ENCODE measurements at regions not wholly inside any gene's neighbourhood (a gene's known extent, or its start where the extent isn't known, plus 50 kb on each side); places are given as distances from the start of the nearest gene placed in this dataset.

DNA sequence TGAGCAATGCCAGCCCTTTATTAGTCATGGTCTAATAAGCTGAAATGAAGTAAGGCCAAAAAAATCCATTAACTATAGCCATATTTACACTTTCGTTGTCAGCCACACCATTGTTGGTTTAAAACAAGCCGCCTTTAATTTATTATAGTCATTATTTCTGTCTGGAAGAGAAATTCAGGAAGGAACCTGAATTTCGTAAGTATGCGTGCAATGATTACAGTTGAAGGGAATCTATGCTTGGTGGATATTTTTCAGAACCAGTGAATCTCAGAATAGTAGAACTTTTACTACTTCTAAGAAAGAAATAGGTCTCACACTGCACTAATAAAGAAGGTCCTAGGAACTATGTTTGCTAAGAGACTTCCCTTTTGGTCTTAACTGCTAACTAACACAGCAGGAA is 59.1 kb downstream of the FAM43A start:
- H3K9me3 ChIP-seq: no peaks in the 10 kb centered on the region
- no peak for TF ChIP-seq POLR2A (IDR thresholded peaks at IDR 0.05)
- TF ChIP-seq, protein P1, sequence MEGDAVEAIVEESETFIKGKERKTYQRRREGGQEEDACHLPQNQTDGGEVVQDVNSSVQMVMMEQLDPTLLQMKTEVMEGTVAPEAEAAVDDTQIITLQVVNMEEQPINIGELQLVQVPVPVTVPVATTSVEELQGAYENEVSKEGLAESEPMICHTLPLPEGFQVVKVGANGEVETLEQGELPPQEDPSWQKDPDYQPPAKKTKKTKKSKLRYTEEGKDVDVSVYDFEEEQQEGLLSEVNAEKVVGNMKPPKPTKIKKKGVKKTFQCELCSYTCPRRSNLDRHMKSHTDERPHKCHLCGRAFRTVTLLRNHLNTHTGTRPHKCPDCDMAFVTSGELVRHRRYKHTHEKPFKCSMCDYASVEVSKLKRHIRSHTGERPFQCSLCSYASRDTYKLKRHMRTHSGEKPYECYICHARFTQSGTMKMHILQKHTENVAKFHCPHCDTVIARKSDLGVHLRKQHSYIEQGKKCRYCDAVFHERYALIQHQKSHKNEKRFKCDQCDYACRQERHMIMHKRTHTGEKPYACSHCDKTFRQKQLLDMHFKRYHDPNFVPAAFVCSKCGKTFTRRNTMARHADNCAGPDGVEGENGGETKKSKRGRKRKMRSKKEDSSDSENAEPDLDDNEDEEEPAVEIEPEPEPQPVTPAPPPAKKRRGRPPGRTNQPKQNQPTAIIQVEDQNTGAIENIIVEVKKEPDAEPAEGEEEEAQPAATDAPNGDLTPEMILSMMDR (IDR thresholded peaks at IDR 0.05): no peak
- DNase-seq: no peak
- H3K27me3 ChIP-seq: no peaks in the 10 kb centered on the region
- peaks cover 3% of the 10 kb centered on the region for H3K4me1 ChIP-seq
- WGBS, 2 donors: 84 to 93% methylated on average over 4 of the region's 4 CpGs
- H3K27ac ChIP-seq: no peak overlapping the region
- H3K36me3 ChIP-seq (ENCODE audit: low read depth, missing control alignments): no peaks in the 10 kb centered on the region
- intact Hi-C loops (cut with DNase I; ENCODE audit: low total_unique reads): no loop called here
- no peak overlapping the region for H3K4me3 ChIP-seq

DNA sequence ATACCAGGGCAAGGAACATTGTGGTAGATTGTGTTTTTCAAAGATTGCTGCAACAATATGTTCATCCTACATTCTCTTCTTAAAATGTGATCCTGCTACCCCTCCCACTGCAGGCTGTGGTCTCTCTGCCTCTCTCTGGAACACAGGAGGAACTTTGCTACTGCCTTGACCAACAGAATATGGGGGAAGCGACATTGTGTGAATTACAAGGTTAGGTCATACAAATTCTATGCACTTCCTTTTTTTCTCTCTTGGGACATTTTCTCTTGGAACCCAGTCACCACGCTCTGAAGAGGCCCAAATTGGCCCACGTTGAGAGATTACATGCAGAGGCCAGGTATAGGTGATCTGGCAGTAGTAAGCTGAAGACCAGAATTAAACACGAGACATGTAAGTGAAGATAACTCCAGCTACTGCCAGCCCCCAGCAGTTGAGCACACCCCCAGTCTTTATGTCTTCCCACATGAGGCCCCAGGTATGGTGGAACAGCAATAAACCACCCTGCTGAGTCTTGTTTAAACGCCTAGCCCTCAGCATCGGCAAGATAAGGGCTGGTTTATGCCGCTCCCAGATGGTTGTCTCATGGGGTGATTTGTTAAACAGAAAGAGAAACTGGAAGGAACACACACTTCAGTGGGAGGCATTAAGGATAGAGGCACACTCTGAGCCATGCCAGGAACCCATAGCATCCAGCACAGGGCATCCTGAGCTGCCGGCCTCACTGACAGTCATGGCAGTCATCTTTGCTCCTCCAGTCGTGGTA is 59.9 kb downstream of the FAM43A start:
- no peaks in the 10 kb centered on the region for H3K27me3 ChIP-seq
- no peak overlapping the region for H3K4me3 ChIP-seq
- TF ChIP-seq, protein P1 (IDR thresholded peaks at IDR 0.05): no peak
- TF ChIP-seq POLR2A (IDR thresholded peaks at IDR 0.05): no peak
- intact Hi-C loops (cut with DNase I; ENCODE audit: low total_unique reads): no loop called here
- H3K27ac ChIP-seq: no peak overlapping the region
- DNase-seq: no peak
- 83 to 90% methylated on average over 9 of the region's 9 CpGs for WGBS, 2 donors
- no peaks in the 10 kb centered on the region for H3K9me3 ChIP-seq
- H3K36me3 ChIP-seq (ENCODE audit: low read depth, missing control alignments): no peaks in the 10 kb centered on the region
- peaks cover 9% of the 10 kb centered on the region for H3K4me1 ChIP-seq

DNA sequence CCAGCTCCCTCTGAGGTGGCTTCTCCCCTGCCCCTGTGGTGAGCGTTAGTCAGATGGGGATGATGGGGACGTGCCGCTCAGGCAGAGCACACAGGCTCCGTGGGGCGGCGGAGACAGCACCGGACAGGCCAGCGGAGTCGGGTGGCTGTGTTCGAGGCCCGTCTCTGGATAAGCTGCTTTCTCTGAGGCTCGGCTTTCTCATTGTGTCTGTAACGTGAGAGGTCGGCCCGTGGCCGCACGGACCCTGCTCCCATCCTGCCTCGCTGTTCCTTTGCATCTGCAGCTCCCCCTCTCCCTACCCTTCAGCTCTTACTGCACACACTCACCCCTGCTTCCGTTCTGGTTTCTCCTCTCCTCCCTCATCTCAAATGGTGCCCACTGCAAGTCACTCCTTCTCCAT is 62.5 kb downstream of the FAM43A start:
- TF ChIP-seq POLR2A (IDR thresholded peaks at IDR 0.05): no peak
- TF ChIP-seq, protein P1 (IDR thresholded peaks at IDR 0.05): no peak
- H3K27ac ChIP-seq: no peak overlapping the region
- H3K36me3 ChIP-seq (ENCODE audit: low read depth, missing control alignments): no peaks in the 10 kb centered on the region
- intact Hi-C loops (cut with DNase I; ENCODE audit: low total_unique reads): no loop called here
- H3K4me1 ChIP-seq: peaks cover 9% of the 10 kb centered on the region
- no peaks in the 10 kb centered on the region for H3K9me3 ChIP-seq
- 87% methylated on average over 19 of the region's 19 CpGs for WGBS, 2 donors
- DNase-seq: no peak
- H3K4me3 ChIP-seq: no peak overlapping the region
- no peaks in the 10 kb centered on the region for H3K27me3 ChIP-seq

DNA sequence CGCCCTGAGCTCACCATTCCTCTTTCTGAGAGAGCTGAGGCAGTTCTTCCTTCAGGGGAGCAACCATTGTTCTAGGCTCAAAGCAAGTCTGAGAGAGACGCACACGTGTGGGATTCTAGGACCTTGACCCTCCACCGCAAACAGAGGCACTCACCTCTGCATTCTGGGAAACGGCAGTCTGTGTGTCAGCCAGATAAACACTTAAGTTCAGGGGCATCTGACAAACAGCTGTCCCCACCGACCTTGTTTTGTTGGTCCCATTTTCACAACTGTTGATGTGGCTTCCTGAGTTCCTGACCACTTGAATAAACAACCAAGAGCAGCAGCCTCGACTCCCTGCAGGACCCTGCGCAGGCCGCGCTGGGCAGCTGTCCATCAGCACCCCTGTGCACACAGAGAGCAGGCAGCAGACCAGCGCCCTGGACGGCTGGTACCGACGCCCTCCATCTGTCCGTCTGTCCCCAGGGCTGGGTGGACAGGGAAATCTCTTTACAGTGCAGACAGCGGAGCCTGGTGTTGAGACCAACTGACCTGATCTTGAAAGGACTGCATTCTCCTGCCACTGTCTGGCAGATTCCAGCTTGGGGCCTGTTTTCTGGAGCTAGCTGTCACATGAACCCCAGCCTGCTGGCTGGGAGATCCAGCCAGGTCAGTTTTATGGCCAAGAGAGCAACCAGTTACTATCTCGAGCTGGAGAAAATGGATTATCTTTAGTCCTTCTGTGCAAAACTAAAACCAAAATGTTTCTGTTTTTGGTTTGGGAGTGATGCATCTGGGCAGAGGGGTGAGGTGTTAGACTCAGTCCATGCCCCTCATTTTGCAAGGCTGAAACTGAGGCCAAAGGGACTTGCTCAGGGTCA is 64.2 kb downstream of the FAM43A start:
- Histone ChIP-seq H3K9me3 (no peaks in the 10 kb centered on the region), H3K4me1 (peaks cover 9% of the 10 kb centered on the region), H3K4me3 (no peak overlapping the region), H3K27ac (no peak overlapping the region), H3K36me3 (ENCODE audit: low read depth, missing control alignments) (no peaks in the 10 kb centered on the region), H3K27me3 (no peaks in the 10 kb centered on the region)
- WGBS, 2 donors: 63 to 69% methylated on average over 15 to 17 of the region's 17 CpGs
- no peak for TF ChIP-seq POLR2A (IDR thresholded peaks at IDR 0.05)
- TF ChIP-seq, protein P1 (IDR thresholded peaks at IDR 0.05): no peak
- DNase-seq: no peak
- intact Hi-C loops (cut with DNase I; ENCODE audit: low total_unique reads): no loop called here

Data from testis (tissue), 2 donors.